A549 (cell line): ENCODE measurements at regions not wholly inside any gene's neighbourhood (a gene's known extent, or its start where the extent isn't known, plus 50 kb on each side); places are given as distances from the start of the nearest gene placed in this dataset.

Source experiments
- ATAC-seq, 2 experiments: fragments of 200-7000 bp in 1 of 2; fragments of >200 bp in 1 of 2; cut with Nextera tagmentation in 1 of 2; cut with Tn5 transposase in 1 of 2; 3 replicates each; pipeline versions ENCODE4 v1.8.0 to v1.9.1; 2018 to 2020; ENCODE audit warnings: mild to moderate bottlenecking in 1 of 2, moderate library complexity in 1 of 2
- CTCF ChIA-PET: fragments of 300-600 bp; sonication (Branson Sonifier 250); formaldehyde crosslinking; extraction: SDS; loops from one replicate; lab custom pipeline; 2021; ENCODE audit warnings: antibody characterized with exemption, inconsistent platforms; lab: Yijun Ruan, JAX
- POLR2A ChIA-PET: fragments of 350-600 bp; formaldehyde crosslinking; extraction: SDS; loops from one replicate; lab custom pipeline; 2021; ENCODE audit warnings: antibody characterized with exemption, inconsistent platforms; lab: Yijun Ruan, JAX
- DNase-seq, 2 experiments: peaks; one replicate each; pipeline versions ENCODE4 v3.0.0 to v3.0.0-alpha.2; 2011 to 2016; ENCODE audit warnings: low read depth in 1 of 2, low spot score in 1 of 2
- FAIRE-seq: peaks from 2 replicates; lab custom pipeline; 2011; peaks lifted over from hg19 to GRCh38; lab: Jason Lieb, UNC
- H3K27ac ChIP-seq, 2 experiments: fragments of >200 bp; sonication (Bioruptor Twin); formaldehyde crosslinking; 3 replicates each; pipeline ENCODE4 v1.5.1; 2016 to 2017
- H3K4me1 ChIP-seq: fragments of >200 bp; sonication (Bioruptor Twin); formaldehyde crosslinking; 3 replicates; pipeline ENCODE4 v1.6.1; 2016
- H3K4me2 ChIP-seq: fragments of >200 bp; sonication (Bioruptor Twin); formaldehyde crosslinking; 3 replicates; pipeline ENCODE4 v1.6.1; 2016
- H3K4me3 ChIP-seq: fragments of >200 bp; sonication (Bioruptor Twin); formaldehyde crosslinking; 3 replicates; pipeline ENCODE4 v1.5.1; 2016
- H3K9me3 ChIP-seq: fragments of >200 bp; sonication (Bioruptor Twin); formaldehyde crosslinking; 3 replicates; pipeline ENCODE4 v1.6.1; 2016
- FOSB ChIP-seq: fragments of 250-450 bp; sonication (Bioruptor Pico); IDR thresholded peaks from 2 replicates; pipeline ENCODE4 v1.5.0; 2020; ENCODE audit warnings: mild to moderate bottlenecking, moderate library complexity
- FOXS1 ChIP-seq: fragments of 250-450 bp; sonication (Bioruptor Pico); IDR thresholded peaks from 2 replicates; pipeline ENCODE4 v1.5.0; 2020; ENCODE audit warnings: mild to moderate bottlenecking, moderate library complexity
- HEYL ChIP-seq: fragments of 250-450 bp; sonication (Bioruptor Pico); IDR thresholded peaks from 2 replicates; pipeline ENCODE4 v1.8.0; 2021; ENCODE audit warnings: mild to moderate bottlenecking, moderate library complexity
- HOXB5 ChIP-seq: fragments of 250-450 bp; sonication (Bioruptor Pico); IDR thresholded peaks from 2 replicates; pipeline ENCODE4 v1.5.0; 2020; ENCODE audit warnings: mild to moderate bottlenecking, moderate library complexity
- JUNB ChIP-seq: fragments of >200 bp; sonication (Bioruptor Twin); formaldehyde crosslinking; IDR thresholded peaks from 2 replicates; pipeline ENCODE4 v1.6.1; 2016
- KDM1A ChIP-seq: fragments of 200-600 bp; sonication (generic); IDR thresholded peaks from 2 replicates; pipeline ENCODE4 v1.6.1; 2016; ENCODE audit warnings: low read depth, mild to moderate bottlenecking
- MAFK ChIP-seq: fragments of 450-650 bp; IDR thresholded peaks from 2 replicates; pipeline ENCODE4 v1.6.1; 2014; ENCODE audit not compliant: partially characterized antibody
- POLR2A ChIP-seq: IDR thresholded peaks from 2 replicates; pipeline ENCODE4 v1.6.1; 2012; ENCODE audit warnings: mild to moderate bottlenecking, low read length
- REST ChIP-seq: fragments of 200-600 bp; sonication (generic); IDR thresholded peaks from 2 replicates; pipeline ENCODE4 v1.6.1; 2016; ENCODE audit warnings: antibody characterized with exemption, mild to moderate bottlenecking, moderate library complexity
- RFX5 ChIP-seq: fragments of 450-650 bp; IDR thresholded peaks from 2 replicates; pipeline ENCODE4 v1.7.1; 2014; ENCODE audit warnings: antibody characterized with exemption, mild to moderate bottlenecking, moderate library complexity
- SMC3 ChIP-seq: fragments of >200 bp; sonication (Bioruptor Twin); formaldehyde crosslinking; IDR thresholded peaks from 3 replicates; pipeline ENCODE4 v1.6.1; 2018; ENCODE audit warnings: inconsistent platforms
- ZC3H11A ChIP-seq: fragments of 450-650 bp; IDR thresholded peaks from 2 replicates; pipeline ENCODE4 v1.6.1; 2014; ENCODE audit warnings: antibody characterized with exemption, mild to moderate bottlenecking
- WGBS: methylation state at CpG from one replicate; pipeline ENCODE4 v1.1.6; 2017; ENCODE audit errors: missing lambda C conversion rate; 5-methylcytosine and 5-hydroxymethylcytosine counted together
- TF ChIP-seq, protein P1 (sequence below): fragments of 450-650 bp; IDR thresholded peaks from 2 replicates; pipeline ENCODE4 v1.6.1; 2014; ENCODE audit warnings: antibody characterized with exemption
- TF ChIP-seq, protein P2 (sequence below): fragments of 250-450 bp; sonication (Bioruptor Pico); IDR thresholded peaks from 2 replicates; pipeline ENCODE4 v1.5.0; 2021; ENCODE audit warnings: mild to moderate bottlenecking, moderate library complexity, borderline replicate concordance
- TF ChIP-seq, protein P3 (sequence below): fragments of 150-350 bp; IDR thresholded peaks from 2 replicates; pipeline ENCODE4 v1.6.1; 2014; ENCODE audit warnings: low read depth, mild to moderate bottlenecking, low read length

DNA sequence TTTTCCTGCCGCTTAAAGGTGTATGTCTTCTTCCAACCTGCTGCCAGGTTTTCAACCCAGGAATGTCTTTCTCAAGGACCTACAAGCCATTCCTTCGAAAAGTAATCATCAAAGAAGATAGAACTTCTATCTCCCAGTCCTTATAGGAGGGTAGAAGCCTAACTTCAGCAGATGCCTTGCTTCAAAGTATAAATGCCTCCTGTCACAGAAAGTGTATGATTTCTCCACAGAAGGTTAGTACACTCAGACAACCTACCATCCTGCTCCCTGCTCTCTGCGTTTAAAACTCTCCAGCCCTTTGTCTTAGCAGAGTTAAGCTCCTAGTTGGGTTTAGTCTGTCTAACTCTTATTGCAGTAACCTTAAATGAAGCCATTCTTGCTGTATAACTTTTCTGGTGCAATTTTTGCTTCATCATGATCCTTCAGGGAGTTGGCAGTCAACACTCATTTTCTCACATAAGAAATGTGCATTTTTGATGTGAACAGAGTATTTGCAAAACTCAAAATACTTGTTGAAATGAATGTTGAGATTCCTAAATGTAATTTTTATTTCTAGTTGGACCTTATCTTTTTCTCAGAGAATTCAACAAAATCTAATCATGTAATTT lies 737.5 kb downstream of the LIG4 start:
- H3K9me3 ChIP-seq: no peaks in the 10 kb centered on the region
- FAIRE-seq: no peak
- H3K4me3 ChIP-seq: no peak overlapping the region
- H3K27ac ChIP-seq: no peak overlapping the region
- H3K4me2 ChIP-seq: no peak overlapping the region
- ATAC-seq: no peak
- ChIA-PET CTCF (no interaction called here), POLR2A (no interaction called here)
- TF ChIP-seq, protein P1, sequence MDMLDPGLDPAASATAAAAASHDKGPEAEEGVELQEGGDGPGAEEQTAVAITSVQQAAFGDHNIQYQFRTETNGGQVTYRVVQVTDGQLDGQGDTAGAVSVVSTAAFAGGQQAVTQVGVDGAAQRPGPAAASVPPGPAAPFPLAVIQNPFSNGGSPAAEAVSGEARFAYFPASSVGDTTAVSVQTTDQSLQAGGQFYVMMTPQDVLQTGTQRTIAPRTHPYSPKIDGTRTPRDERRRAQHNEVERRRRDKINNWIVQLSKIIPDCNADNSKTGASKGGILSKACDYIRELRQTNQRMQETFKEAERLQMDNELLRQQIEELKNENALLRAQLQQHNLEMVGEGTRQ: no peak
- DNase-seq: no peak
- H3K4me1 ChIP-seq: no peaks in the 10 kb centered on the region
- 14% methylated on average over 3 of the region's 3 CpGs for WGBS

DNA sequence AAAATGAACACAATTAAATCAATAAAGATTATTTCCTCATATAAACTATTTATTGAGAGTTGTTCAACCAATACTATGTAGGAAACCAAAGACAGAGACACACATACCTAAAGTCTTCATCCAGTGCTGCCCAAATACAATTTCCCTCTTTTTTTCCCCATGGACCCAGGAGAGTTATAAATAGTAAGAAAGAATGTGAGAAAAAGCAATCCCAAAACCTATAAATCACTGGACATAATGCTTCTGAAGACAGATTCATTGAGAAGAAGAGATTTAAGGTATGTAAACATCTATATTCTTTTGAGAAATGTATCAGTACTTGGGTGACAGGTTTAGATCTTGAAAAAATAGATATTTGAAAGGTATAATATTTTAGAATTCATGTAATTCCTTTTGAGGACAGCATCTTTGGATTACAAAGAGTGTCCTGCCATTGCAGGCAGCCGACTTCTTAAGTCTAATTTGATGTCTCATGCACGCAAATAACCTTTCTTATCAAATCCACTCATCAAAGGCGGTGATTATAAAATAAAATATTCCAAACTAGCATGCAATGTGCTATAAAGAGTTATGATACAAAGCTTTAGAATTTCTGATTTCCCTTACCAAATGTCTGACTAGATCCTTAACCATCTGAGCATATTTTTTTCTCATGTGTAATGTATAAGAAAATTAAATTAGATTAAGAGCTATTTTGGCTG lies 739.4 kb downstream of the LIG4 start:
- Histone ChIP-seq H3K27ac (no peak overlapping the region), H3K4me3 (no peak overlapping the region), H3K4me1 (no peaks in the 10 kb centered on the region), H3K9me3 (no peaks in the 10 kb centered on the region), H3K4me2 (no peak overlapping the region)
- DNase-seq (no peak), FAIRE-seq (no peak), ATAC-seq (no peak)
- TF ChIP-seq RFX5 (no peak), FOSB (CRISPR knock-in tag) (no peak)
- WGBS: 0% methylated on average over 3 of the region's 3 CpGs
- POLR2A ChIA-PET: no interaction called here
- CTCF ChIA-PET: interaction anchor here (1.4 kb wide), 1 partner anchor 10 kb away, joined by 3 read pairs; no protein-coding TSS in a partner anchor

DNA sequence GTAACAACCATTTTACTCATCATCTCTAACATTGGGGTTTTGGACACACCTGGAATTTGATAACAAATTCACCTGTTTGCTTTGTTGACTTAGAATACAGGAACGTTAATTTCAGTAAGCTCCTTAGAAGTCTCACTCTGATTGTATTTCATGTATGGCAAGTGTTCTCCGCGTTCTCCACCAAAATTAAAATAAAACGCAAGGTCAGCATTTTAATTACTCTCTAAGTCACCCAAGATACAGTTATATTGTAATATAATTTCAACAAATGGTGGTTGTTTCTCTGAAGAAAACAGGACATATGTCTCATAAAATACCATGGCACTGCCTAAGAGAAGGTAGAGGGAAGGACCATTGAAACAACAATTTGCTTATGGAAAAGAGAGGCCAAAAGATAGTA lies 742.1 kb downstream of the LIG4 start:
- no peak overlapping the region for H3K4me3 ChIP-seq
- ChIA-PET CTCF (no interaction called here), POLR2A (no interaction called here)
- no peak for ATAC-seq
- TF ChIP-seq POLR2A (no peak), ZC3H11A (no peak), MAFK (peak; percentile 95)
- TF ChIP-seq, protein P2, sequence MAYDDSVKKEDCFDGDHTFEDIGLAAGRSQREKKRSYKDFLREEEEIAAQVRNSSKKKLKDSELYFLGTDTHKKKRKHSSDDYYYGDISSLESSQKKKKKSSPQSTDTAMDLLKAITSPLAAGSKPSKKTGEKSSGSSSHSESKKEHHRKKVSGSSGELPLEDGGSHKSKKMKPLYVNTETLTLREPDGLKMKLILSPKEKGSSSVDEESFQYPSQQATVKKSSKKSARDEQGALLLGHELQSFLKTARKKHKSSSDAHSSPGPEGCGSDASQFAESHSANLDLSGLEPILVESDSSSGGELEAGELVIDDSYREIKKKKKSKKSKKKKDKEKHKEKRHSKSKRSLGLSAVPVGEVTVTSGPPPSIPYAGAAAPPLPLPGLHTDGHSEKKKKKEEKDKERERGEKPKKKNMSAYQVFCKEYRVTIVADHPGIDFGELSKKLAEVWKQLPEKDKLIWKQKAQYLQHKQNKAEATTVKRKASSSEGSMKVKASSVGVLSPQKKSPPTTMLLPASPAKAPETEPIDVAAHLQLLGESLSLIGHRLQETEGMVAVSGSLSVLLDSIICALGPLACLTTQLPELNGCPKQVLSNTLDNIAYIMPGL (CRISPR knock-in tag): no peak
- TF ChIP-seq, all 56 proteins: peak for 1
- 64% methylated on average over 4 of the region's 4 CpGs for WGBS
- DNase-seq (no peak), FAIRE-seq (no peak)
- Histone ChIP-seq H3K4me1 (no peaks in the 10 kb centered on the region), H3K9me3 (no peaks in the 10 kb centered on the region), H3K4me2 (no peak overlapping the region), H3K27ac (no peak overlapping the region)

GRCh38 chr13:107466326-107467099 lies 748.8 kb downstream of the LIG4 start:
- no peak for FAIRE-seq

More at GRCh38 chr13:107466326-107467099, 748.8 kb downstream of the LIG4 start:
- ATAC-seq (no peak), DNase-seq (no peak)
- Histone ChIP-seq H3K9me3 (no peaks in the 10 kb centered on the region), H3K27ac (no peak overlapping the region), H3K4me2 (no peak overlapping the region), H3K4me3 (no peak overlapping the region), H3K4me1 (no peaks in the 10 kb centered on the region)
- 0% methylated on average over 3 of the region's 3 CpGs for WGBS
- TF ChIP-seq POLR2A (no peak), JUNB (no peak), FOXS1 (CRISPR knock-in tag) (no peak), SMC3 (no peak), KDM1A (no peak), RFX5 (no peak), HOXB5 (no peak), HEYL (CRISPR knock-in tag) (no peak), REST (no peak), MAFK (no peak)
- TF ChIP-seq, protein P2 (CRISPR knock-in tag): no peak
- TF ChIP-seq, protein P3, sequence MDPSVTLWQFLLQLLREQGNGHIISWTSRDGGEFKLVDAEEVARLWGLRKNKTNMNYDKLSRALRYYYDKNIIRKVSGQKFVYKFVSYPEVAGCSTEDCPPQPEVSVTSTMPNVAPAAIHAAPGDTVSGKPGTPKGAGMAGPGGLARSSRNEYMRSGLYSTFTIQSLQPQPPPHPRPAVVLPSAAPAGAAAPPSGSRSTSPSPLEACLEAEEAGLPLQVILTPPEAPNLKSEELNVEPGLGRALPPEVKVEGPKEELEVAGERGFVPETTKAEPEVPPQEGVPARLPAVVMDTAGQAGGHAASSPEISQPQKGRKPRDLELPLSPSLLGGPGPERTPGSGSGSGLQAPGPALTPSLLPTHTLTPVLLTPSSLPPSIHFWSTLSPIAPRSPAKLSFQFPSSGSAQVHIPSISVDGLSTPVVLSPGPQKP: no peak
- CTCF ChIA-PET: no interaction called here
- POLR2A ChIA-PET: no interaction called here
